ENCODE measurements at regions not wholly inside any gene's neighbourhood (a gene's known extent, or its start where the extent isn't known, plus 50 kb on each side); places are given as distances from the start of the nearest gene placed in this dataset.

DNA sequence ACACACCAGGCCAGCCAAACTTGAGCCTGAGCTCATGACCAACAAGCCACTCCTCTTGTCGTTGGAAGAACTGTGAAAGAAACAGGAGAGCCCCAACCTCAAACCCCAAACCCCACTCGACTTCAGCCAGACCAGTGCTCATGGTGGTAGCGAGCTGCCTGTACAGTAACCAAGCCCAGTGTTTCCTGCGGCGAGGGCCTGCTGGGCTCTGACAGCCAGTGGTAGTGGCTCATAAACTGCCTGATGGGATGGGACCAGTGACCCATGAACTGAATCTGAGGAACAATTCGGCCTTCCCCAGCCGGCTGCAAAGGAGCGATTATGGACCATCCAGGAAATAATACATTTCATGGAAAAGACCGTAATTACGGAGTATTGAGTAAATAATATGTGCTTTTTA is 191.9 kb downstream of the RPS24 start:
- H2BK5ac ChIP-seq (ENCODE audit: low read length), result no peak overlapping the region
- H4K8ac ChIP-seq (ENCODE audit: low read depth, low read length), result no peak overlapping the region
- no peak for DNase-seq (ENCODE audit: low spot score)
- no peak overlapping the region for H2AK5ac ChIP-seq (ENCODE audit: low read depth, low read length)
- no peak overlapping the region for H3K14ac ChIP-seq (ENCODE audit: low read length)
- no peak overlapping the region for H3K4ac ChIP-seq (ENCODE audit: low read length)
- no peak overlapping the region for H3K27ac ChIP-seq (replicated peaks; ENCODE audit: low read length)
- H3K27me3 ChIP-seq (ENCODE audit: control insufficient read depth in 3 of 3, insufficient read depth in 3 of 3, low read depth in 1 of 3, low read length in 3 of 3), result no peaks in the 10 kb centered on the region
- H4K91ac ChIP-seq (ENCODE audit: low read depth, low read length, poor library complexity), result no peak overlapping the region
- no peaks in the 10 kb centered on the region for H3K79me1 ChIP-seq (ENCODE audit: low read depth, low read length)
- H2BK12ac ChIP-seq (ENCODE audit: low read length), result no peak overlapping the region
- no peaks in the 10 kb centered on the region for H3K9me3 ChIP-seq (replicated peaks in 1 of 2; ENCODE audit: control insufficient read depth in 2 of 2, insufficient read depth in 1 of 2, low read depth in 1 of 2, low read length in 2 of 2)
- no peak overlapping the region for H2BK15ac ChIP-seq (ENCODE audit: low read length)
- no CpG with 5 or more reads among the region's 10 CpGs for WGBS, 2 donors (ENCODE audit: extremely low coverage in 2 of 2, insufficient read length in 2 of 2, insufficient replicate concordance in 1 of 2)
- H2BK120ac ChIP-seq (ENCODE audit: low read depth, low read length), result no peak overlapping the region
- H3K4me3 ChIP-seq (ENCODE audit: low read length in 2 of 2), result no peak overlapping the region
- H3K9ac ChIP-seq (ENCODE audit: low read depth, low read length, poor library complexity), result no peak overlapping the region
- H3K36me3 ChIP-seq (replicated peaks in 1 of 2; ENCODE audit: control insufficient read depth in 2 of 2, insufficient read depth in 2 of 2, low read length in 2 of 2), result no peaks in the 10 kb centered on the region
- H3K23ac ChIP-seq (ENCODE audit: low read depth, low read length, poor library complexity), result no peak overlapping the region
- no peaks in the 10 kb centered on the region for H3K4me1 ChIP-seq (ENCODE audit: control insufficient read depth in 2 of 2, insufficient read depth in 1 of 2, low read depth in 1 of 2, low read length in 2 of 2)
- H2AFZ ChIP-seq (ENCODE audit: low read length), result no peak overlapping the region
- no peak overlapping the region for H3K4me2 ChIP-seq (ENCODE audit: insufficient read depth, low read length, poor library complexity, severe bottlenecking)
- H3K18ac ChIP-seq (ENCODE audit: low read length), result peak overlapping the region; percentile 30

DNA sequence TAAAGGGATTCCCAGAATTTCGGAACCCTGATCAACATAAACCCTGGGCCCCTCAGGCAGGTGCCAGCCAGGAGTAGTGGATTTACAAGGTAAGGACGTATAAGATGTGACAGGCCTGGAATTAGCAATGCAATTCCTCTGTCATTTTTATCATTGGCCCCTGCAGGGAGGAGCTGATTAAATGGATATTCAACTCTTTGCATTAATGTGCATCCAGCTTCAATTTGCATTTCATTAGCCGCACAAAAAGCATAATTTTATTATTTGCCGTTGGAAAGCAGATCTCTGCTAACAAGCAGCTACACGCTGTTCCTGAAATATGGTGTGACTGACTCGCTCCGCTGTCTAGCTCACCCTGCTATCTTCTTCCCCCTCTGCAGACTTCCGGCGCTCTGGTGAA is 195.8 kb downstream of the RPS24 start:
- Histone ChIP-seq H2BK5ac (ENCODE audit: low read length) (no peak overlapping the region), H4K8ac (ENCODE audit: low read depth, low read length) (no peak overlapping the region), H3K9ac (ENCODE audit: low read depth, low read length, poor library complexity) (no peak overlapping the region), H4K91ac (ENCODE audit: low read depth, low read length, poor library complexity) (no peak overlapping the region), H2AFZ (ENCODE audit: low read length) (no peak overlapping the region), H3K4ac (ENCODE audit: low read length) (no peak overlapping the region), H2BK15ac (ENCODE audit: low read length) (no peak overlapping the region), H3K4me3 (ENCODE audit: low read length in 2 of 2) (no peak overlapping the region), H3K27ac (replicated peaks; ENCODE audit: low read length) (no peak overlapping the region), H2BK12ac (ENCODE audit: low read length) (no peak overlapping the region), H3K79me1 (ENCODE audit: low read depth, low read length) (no peaks in the 10 kb centered on the region), H3K4me2 (ENCODE audit: insufficient read depth, low read length, poor library complexity, severe bottlenecking) (no peak overlapping the region), H3K14ac (ENCODE audit: low read length) (no peak overlapping the region), H3K4me1 (ENCODE audit: control insufficient read depth in 2 of 2, insufficient read depth in 1 of 2, low read depth in 1 of 2, low read length in 2 of 2) (no peaks in the 10 kb centered on the region), H2AK5ac (ENCODE audit: low read depth, low read length) (no peak overlapping the region), H3K9me3 (replicated peaks in 1 of 2; ENCODE audit: control insufficient read depth in 2 of 2, insufficient read depth in 1 of 2, low read depth in 1 of 2, low read length in 2 of 2) (no peaks in the 10 kb centered on the region), H3K27me3 (ENCODE audit: control insufficient read depth in 3 of 3, insufficient read depth in 3 of 3, low read depth in 1 of 3, low read length in 3 of 3) (no peaks in the 10 kb centered on the region), H3K36me3 (replicated peaks in 1 of 2; ENCODE audit: control insufficient read depth in 2 of 2, insufficient read depth in 2 of 2, low read length in 2 of 2) (no peaks in the 10 kb centered on the region), H3K23ac (ENCODE audit: low read depth, low read length, poor library complexity) (no peak overlapping the region), H2BK120ac (ENCODE audit: low read depth, low read length) (no peak overlapping the region), H3K18ac (ENCODE audit: low read length) (no peak overlapping the region)
- no peak for DNase-seq (ENCODE audit: low spot score)
- WGBS, 2 donors (ENCODE audit: extremely low coverage in 2 of 2, insufficient read length in 2 of 2, insufficient replicate concordance in 1 of 2), result no CpG with 5 or more reads among the region's 9 CpGs

DNA sequence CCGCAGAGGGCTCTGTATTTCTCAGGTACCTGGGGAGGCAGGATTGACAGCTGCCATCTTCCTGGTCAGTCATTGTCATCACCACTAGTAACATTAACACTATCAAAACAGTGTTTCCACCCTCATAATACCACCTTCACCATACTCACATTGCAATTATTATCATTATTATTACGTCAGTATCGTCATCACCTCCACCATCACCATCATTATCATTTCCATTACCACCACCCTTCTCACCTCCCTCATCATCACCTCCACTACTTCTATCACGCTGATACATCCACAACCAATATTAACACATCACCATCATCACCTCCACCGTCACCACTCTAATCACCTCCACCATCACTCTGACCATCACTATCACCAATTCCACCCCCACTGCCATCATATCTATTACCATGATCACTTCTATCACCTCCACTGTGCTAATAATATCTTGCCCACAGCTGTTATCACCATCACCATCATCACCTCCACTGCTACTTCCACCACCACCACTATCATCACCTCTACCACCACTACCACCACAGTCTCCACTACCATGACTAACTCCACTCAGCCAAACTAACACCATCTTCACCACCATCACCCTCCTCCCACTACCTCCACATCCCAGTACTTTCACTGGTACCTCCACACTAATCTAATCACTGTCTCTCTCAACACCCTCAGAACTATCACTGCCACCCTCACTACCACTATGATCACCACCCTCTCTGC is 196.4 kb downstream of the RPS24 start:
- Histone ChIP-seq H3K18ac (ENCODE audit: low read length) (no peak overlapping the region), H3K4me2 (ENCODE audit: insufficient read depth, low read length, poor library complexity, severe bottlenecking) (no peak overlapping the region), H3K4me3 (ENCODE audit: low read length in 2 of 2) (no peak overlapping the region), H3K27ac (replicated peaks; ENCODE audit: low read length) (no peak overlapping the region), H2BK5ac (ENCODE audit: low read length) (no peak overlapping the region), H3K14ac (ENCODE audit: low read length) (no peak overlapping the region), H2AK5ac (ENCODE audit: low read depth, low read length) (no peak overlapping the region), H4K91ac (ENCODE audit: low read depth, low read length, poor library complexity) (no peak overlapping the region), H3K27me3 (ENCODE audit: control insufficient read depth in 3 of 3, insufficient read depth in 3 of 3, low read depth in 1 of 3, low read length in 3 of 3) (no peaks in the 10 kb centered on the region), H2BK15ac (ENCODE audit: low read length) (no peak overlapping the region), H3K23ac (ENCODE audit: low read depth, low read length, poor library complexity) (no peak overlapping the region), H2BK12ac (ENCODE audit: low read length) (no peak overlapping the region), H3K4me1 (ENCODE audit: control insufficient read depth in 2 of 2, insufficient read depth in 1 of 2, low read depth in 1 of 2, low read length in 2 of 2) (no peaks in the 10 kb centered on the region), H2AFZ (ENCODE audit: low read length) (no peak overlapping the region), H3K79me1 (ENCODE audit: low read depth, low read length) (no peaks in the 10 kb centered on the region), H3K9me3 (replicated peaks in 1 of 2; ENCODE audit: control insufficient read depth in 2 of 2, insufficient read depth in 1 of 2, low read depth in 1 of 2, low read length in 2 of 2) (no peaks in the 10 kb centered on the region), H3K36me3 (replicated peaks in 1 of 2; ENCODE audit: control insufficient read depth in 2 of 2, insufficient read depth in 2 of 2, low read length in 2 of 2) (no peaks in the 10 kb centered on the region), H3K9ac (ENCODE audit: low read depth, low read length, poor library complexity) (peak overlapping the region; percentile 24), H4K8ac (ENCODE audit: low read depth, low read length) (no peak overlapping the region), H2BK120ac (ENCODE audit: low read depth, low read length) (no peak overlapping the region), H3K4ac (ENCODE audit: low read length) (no peak overlapping the region)
- 100% methylated on average over 2 to 4 of the region's 5 CpGs for WGBS, 2 donors (ENCODE audit: extremely low coverage in 2 of 2, insufficient read length in 2 of 2, insufficient replicate concordance in 1 of 2)
- DNase-seq (ENCODE audit: low spot score), result no peak

DNA sequence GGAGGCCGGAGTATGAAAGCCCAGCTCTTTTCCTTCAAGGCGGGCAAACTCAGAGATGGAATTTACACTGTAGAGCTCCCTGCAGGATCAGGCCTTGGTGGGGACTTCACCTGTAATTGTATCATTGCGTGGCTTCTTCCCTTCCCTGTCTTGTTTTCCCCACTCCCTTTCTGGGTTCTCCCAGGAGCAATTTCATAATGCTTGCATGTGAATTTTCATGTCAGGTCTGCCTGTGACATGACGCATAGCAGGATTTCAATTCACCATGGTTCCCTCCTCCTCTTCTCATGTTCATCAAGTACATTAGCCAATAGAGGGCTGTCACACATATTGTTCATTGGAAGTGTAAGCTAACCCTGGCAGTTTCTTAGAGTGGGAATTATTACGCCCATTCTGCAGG is 197.7 kb downstream of the RPS24 start:
- Histone ChIP-seq H3K4me2 (ENCODE audit: insufficient read depth, low read length, poor library complexity, severe bottlenecking) (no peak overlapping the region), H3K9me3 (replicated peaks in 1 of 2; ENCODE audit: control insufficient read depth in 2 of 2, insufficient read depth in 1 of 2, low read depth in 1 of 2, low read length in 2 of 2) (no peaks in the 10 kb centered on the region), H3K27me3 (ENCODE audit: control insufficient read depth in 3 of 3, insufficient read depth in 3 of 3, low read depth in 1 of 3, low read length in 3 of 3) (no peaks in the 10 kb centered on the region), H3K4me1 (ENCODE audit: control insufficient read depth in 2 of 2, insufficient read depth in 1 of 2, low read depth in 1 of 2, low read length in 2 of 2) (peaks cover 0 to under 1% of the 10 kb centered on the region in 2 donors), H3K36me3 (replicated peaks in 1 of 2; ENCODE audit: control insufficient read depth in 2 of 2, insufficient read depth in 2 of 2, low read length in 2 of 2) (no peaks in the 10 kb centered on the region), H3K79me1 (ENCODE audit: low read depth, low read length) (no peaks in the 10 kb centered on the region), H3K4ac (ENCODE audit: low read length) (no peak overlapping the region), H3K14ac (ENCODE audit: low read length) (no peak overlapping the region), H4K8ac (ENCODE audit: low read depth, low read length) (no peak overlapping the region), H2BK15ac (ENCODE audit: low read length) (no peak overlapping the region), H2AFZ (ENCODE audit: low read length) (no peak overlapping the region), H3K9ac (ENCODE audit: low read depth, low read length, poor library complexity) (no peak overlapping the region), H2BK12ac (ENCODE audit: low read length) (no peak overlapping the region), H2AK5ac (ENCODE audit: low read depth, low read length) (no peak overlapping the region), H3K27ac (replicated peaks; ENCODE audit: low read length) (no peak overlapping the region), H3K18ac (ENCODE audit: low read length) (no peak overlapping the region), H4K91ac (ENCODE audit: low read depth, low read length, poor library complexity) (no peak overlapping the region), H3K23ac (ENCODE audit: low read depth, low read length, poor library complexity) (no peak overlapping the region), H2BK5ac (ENCODE audit: low read length) (no peak overlapping the region), H3K4me3 (ENCODE audit: low read length in 2 of 2) (no peak overlapping the region), H2BK120ac (ENCODE audit: low read depth, low read length) (no peak overlapping the region)
- no CpG with 5 or more reads among the region's 5 CpGs for WGBS, 2 donors (ENCODE audit: extremely low coverage in 2 of 2, insufficient read length in 2 of 2, insufficient replicate concordance in 1 of 2)
- no peak for DNase-seq (ENCODE audit: low spot score)

All from neuronal stem cell (in vitro differentiated cells).